GM18907 (cell line): ENCODE measurements at regions not wholly inside any gene's neighbourhood (a gene's known extent, or its start where the extent isn't known, plus 50 kb on each side); places are given as distances from the start of the nearest gene placed in this dataset.
"Not testable (repeated sequence)": the region's sequence is repeated elsewhere in the genome, so short reads cannot be mapped to it uniquely, and the experiment has no call there.

Source experiments
- ATAC-seq: cut with Tn5 transposase; IDR thresholded peaks from one replicate; pipeline ENCODE4 v1.9.1; 2021; ENCODE audit warnings: mild to moderate bottlenecking, moderate library complexity; ENCODE audit not compliant: unreplicated experiment

DNA sequence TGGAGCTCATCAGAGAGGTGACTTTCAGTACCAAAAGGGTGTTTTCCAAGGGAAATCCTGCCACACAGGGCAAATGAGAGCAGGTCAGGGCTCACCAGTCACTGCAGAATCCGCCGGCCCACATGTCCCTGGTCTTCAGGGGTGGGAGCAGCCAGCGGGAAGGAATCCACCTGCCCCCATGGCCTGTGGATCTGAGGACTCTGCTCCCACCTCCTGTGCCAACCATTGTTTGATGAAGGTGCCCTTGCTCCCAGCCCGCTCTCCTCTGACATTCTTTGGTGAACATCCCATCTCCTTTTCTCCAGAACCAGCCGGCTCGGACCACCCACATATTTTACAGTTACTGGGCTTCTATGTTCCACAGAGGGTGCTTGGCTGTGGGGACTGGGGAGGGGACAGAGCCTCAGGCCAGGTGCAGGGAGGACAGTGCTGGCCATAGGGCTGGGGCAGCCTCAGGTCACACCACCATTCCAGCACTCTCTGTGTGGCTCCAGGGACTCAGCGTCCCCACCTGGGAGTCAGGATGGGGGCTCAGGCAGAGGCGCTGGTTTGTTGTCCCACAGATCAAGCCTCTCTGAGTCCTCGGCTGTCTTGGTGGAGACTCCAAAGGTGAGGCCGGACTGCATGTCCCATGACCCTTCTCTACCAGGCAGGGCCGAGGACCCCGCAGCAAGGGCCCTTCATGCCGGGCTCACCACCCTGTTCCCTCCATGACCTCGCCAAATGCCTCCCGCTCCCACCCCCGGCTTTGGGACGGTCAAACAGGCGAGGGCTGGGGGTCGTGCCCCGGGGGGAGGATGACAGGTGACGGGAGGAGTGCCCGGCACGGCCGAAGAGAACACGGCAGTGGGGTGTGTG is 183.2 kb upstream of the ZNF469 start:
- ATAC-seq, result not testable (repeated sequence)

DNA sequence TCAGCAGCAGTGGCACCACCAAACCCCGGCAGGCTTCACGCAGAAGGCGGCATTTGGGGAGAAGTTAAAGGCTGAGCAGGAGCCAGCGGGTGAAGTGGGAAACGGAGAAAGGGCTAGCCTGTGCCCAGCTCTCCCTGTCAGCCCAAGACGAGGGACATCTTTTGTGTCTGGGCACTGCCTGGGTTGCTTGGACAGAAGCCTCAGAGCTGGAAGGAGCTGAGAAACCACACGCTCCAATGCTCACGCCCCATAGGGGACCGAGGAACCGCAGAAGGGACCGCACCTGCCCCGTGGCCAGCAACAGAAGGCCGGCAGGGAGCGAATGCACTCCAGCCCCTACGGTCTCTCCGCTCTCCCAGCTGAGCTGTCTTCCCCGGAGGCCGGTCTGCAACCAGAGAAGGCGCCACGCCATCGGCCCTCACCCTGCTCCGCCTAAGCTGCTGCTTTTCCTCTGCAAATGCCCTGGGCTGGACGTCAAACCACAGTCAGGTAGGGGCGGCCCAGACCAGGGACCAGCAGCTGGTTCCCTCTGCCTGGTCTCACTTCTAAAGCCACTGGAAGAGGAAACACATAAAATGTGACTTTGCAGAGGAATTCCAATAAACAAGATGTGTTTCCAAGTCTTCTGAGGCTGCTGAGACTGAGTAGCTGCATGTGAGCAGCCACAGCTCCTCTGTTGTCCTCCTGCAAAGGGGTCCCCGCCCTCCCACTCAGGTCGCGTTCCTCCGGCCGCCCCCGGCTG is 182.4 kb upstream of the ZNF469 start:
- not testable (repeated sequence) for ATAC-seq

DNA sequence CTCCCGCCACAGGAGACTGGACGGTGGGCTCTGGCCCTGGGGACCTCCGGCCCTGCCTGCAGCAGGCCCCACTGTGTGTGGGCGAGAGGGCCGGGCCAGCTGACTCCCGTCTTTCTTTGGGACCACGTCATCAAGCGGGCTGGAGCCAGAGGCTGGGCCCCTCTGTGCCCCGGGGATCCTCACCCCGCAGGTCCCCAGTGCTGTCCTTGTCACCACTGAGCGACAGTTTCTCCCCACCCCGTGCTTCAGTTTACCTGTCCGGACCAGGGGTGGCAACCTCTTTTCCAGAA is 181.9 kb upstream of the ZNF469 start:
- ATAC-seq, result no peak

DNA sequence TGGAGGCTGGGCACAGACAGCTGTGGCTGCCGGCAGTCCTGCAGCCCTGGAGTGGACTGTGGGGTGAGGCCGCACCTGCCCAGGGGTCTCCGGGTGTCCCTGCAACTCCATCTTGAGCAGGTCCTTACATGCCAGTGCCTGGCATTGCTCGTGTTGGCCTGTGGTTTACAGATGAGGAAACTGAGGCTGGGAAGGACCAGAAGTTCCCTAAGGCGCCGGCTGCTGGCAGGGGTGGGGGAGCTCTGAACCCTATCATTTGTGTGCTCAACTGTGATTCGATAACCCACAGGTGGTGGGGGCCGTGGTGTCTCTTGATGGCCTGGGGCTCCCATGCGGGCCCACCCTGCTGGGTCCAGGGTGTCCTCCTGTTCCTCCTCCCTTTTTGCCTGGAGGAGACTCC is 181.1 kb upstream of the ZNF469 start:
- not testable (repeated sequence) for ATAC-seq

DNA sequence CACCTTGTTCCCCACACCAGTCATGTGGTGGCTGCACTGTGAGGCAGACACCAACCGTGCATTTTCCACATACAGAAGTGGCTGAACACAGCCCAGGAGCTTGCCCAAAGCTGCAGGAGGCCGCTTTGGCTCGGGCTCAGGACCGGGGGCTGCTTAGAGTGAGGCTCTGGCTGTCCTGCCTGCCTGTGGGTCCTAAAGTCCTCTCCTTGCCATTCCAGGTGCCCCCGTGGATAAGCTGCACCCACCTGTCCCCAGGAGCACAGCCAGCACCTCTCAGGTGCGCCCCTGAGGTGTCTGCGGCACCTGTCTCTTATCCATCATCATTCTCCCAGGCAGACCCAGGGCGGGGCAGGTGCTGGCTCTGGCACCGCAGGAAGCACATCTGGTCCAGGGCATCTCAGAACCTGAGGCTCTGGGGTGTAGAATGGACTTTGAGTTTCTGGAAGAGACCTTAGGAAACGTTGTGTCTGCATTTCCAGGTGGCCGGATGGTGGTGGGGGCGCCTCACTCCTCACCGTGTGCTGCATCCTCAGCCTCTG is 180.5 kb upstream of the ZNF469 start:
- ATAC-seq, result no peak

DNA sequence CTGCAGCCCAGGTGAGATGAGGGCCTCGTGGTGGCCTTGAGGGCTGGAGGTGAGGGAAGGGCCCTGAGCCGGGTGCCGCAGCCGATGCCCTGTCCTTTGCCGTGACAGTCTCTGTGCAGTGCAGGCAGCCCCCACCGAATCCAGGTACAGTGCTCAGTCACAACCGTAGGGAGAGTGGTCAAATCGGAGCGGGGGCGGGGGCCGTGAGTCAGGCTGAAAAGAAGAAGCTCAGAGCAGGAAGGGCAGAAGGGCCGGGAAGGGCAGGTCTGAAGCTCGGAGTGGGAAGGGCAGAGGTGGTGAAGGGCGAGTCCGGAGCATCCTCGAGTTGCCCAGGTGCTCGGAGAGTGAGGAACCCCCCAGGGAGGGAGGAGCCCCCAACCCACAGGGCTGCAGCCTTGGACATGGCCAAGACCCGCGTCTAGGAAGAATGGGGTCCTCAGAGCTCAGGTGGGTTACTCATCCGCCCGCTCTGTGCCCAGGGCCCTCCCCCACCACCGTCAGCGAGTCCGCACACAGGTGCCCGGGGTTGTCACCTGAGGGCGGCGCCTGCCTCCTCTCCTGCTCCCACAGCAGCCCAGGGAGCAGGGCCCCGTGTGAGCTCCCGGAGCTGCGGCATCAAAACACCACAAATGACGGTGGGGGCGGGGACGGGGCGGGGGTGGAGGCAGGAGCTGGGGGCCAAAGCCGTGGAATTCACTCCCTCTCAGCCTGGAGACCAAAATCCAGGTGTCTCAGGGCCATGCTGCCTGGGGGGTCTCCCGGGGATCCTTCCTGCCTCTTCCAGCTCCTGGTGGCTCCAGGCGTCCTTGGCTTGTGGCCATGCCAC is 179.7 kb upstream of the ZNF469 start:
- ATAC-seq, result not testable (repeated sequence)

DNA sequence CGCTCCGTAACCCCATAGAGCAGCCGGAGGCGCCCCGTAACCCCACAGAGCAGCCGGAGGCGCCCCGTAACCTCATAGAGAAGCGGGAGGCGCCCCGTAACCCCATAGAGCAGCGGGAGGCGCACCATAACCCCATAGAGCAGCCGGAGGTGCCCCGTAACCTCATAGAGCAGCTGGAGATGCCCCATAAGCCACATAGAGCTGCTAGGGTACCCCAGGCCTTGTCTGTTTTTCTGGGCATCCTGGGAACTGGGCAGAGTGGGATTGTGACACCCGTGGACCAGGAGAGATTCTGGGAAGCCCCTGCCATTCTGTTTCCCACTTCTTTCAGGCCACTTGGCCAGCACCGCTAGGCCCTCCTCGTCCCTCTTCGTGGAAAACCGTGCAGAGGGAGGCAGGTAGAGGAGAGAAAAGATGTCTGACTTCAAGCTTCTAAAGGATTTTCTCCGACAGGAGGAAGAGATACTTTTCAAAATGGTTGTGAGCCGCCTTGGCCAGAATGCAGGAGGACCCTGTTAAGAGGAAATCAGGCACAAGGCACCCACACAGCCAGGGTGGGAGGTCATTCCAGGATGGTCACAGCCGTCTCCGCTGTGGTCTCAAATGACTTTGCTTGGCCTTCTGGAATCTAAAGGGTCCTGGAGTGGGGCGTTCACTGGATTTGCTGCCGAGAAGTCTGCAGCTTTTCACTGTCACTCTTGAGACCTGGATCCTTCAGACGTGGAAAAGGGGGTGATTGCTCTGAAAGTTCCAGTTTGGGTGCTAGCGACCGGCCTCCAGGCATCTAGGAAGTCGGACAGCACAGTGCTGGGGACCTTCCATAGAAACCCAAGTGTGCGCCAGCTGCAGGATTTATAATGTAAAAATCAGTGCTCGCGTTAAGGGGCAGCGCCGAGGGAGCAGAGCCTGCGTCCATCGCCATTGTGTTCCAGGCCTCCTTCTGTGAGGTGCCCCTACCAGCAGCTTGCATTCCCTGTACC is 178.3 kb upstream of the ZNF469 start:
- ATAC-seq, result not testable (repeated sequence)

DNA sequence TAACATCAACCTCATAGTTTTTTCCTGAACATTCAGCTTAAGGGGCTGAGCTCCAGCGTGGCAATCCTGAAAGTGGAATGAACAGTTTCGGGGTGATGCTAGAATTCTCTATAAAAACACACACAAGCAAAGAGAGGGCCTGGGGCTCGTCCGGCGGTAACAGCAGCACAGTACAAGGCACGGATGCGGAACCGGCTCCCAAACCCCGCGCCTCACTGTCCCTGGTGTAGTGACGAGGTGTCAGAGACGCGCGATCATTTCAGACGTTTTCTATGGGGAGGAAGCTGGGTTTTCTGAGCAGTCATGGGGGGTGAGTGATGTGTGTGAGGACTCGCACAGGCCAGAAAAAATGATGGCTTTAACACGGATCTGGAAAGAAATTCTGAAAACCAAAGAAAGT is 177.3 kb upstream of the ZNF469 start:
- not testable (repeated sequence) for ATAC-seq

DNA sequence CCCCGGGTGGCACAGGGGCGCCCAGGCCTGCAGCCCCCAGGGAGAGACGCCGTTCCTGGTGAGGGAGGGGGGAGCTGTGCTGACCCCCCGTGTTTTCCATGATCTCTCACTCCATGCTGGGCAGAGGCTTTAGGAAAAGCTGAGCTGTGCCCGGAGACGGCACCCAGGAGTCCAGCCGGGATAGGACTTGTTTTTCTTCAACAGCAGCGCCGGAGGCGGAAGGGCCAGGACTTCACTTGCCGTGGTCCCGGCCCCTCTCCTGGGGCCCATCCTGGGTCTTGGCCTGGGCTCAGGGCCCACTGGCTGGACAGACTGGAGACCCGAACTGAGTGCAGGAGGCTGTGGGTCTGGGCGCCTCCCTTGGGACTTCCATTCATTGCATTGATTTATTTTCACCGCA is 176.8 kb upstream of the ZNF469 start:
- ATAC-seq, result not testable (repeated sequence)

DNA sequence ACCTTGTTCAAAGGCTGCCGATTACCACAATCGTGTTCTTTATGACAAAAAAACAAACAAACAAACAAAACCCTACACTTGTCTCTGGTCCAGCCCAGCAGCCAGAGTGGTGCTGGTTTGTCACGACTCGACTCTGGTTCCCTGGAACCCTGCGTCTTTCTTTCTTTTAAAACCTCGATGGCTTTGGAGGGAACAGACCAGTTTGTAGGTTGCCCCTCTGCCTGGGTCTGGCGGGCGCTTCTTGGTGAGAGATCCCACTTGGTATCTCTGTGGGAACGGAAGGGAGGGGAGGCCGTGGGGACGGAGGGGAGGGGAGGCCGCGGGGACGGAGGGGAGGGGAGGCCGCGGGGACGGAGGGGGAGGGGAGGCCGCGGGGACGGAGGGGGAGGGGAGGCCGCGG is 176.2 kb upstream of the ZNF469 start:
- not testable (repeated sequence) for ATAC-seq

DNA sequence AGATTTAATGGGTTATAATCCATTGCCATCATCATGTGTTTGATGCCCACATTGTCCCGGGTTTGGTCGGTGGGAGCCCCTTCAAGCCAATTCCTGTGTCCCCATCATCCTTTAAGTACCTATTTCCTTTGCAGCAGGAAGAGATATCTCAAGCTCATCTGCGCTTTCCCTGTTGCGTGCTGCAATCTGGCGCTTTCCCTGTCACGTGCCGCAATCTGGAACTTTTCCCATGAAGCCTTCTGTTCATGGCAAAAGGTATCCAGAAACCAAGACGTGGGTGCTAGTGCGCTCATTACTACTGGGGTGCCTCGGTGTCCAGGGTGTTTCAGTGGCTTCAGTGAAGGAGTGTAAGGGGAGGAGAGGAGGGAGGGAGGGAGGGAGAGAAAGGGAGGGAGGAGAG is 174.6 kb upstream of the ZNF469 start:
- ATAC-seq, result no peak

DNA sequence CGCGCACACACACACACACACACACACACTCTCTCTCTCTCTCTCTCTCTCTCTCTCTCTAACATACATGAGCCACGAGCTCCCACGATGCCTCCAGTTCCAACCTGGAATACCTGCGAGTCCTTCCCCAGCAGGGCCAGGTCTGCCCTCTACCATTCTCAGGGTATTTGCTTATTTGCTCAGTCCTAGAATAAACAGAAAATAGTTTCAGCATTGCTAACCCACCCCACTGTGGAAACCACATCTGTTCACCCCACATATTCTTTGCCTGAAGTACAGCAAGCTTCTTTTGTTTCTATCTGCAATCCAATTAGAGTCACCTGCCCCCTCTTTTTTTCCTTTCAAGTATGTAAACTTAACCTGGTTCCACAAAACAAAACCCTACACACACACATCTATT is 174.0 kb upstream of the ZNF469 start:
- not testable (repeated sequence) for ATAC-seq

DNA sequence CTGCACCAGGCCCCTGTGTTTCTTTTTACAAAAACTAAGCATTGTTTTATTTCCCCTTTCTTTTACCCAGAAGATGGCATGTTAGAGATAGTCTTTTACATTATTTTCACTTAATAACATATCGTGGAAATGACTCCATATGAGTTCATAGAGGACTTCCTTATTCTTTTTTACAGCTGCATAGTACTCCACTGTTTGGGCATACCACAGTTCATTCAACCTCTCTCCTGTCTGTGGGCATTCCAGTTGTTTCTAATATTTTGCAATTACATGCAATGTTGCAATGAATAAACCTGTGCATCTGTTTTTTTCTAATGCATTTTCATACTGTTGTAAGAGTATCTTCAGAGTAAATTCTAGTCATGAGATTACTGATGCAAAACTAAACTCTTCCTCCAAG is 173.2 kb upstream of the ZNF469 start:
- ATAC-seq, result not testable (repeated sequence)

DNA sequence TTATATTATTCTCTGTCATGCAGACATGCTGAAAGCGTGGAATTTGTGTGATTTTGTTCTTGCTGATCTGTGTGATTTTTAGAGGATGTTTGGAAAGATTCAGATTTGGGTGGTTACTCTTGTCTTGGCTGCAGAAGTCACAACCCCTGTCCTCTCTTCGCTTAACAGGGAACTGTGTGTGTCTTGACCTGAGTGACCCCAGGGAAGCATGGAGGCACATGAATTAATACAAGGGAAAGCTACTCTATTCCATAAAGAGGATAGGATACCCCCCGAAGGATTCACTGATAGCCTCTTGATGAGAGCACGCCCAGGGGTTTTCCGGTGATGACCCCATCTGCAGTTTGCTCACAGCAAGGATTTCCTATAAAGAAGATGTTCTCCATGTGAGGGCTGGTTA is 168.8 kb upstream of the ZNF469 start:
- not testable (repeated sequence) for ATAC-seq

DNA sequence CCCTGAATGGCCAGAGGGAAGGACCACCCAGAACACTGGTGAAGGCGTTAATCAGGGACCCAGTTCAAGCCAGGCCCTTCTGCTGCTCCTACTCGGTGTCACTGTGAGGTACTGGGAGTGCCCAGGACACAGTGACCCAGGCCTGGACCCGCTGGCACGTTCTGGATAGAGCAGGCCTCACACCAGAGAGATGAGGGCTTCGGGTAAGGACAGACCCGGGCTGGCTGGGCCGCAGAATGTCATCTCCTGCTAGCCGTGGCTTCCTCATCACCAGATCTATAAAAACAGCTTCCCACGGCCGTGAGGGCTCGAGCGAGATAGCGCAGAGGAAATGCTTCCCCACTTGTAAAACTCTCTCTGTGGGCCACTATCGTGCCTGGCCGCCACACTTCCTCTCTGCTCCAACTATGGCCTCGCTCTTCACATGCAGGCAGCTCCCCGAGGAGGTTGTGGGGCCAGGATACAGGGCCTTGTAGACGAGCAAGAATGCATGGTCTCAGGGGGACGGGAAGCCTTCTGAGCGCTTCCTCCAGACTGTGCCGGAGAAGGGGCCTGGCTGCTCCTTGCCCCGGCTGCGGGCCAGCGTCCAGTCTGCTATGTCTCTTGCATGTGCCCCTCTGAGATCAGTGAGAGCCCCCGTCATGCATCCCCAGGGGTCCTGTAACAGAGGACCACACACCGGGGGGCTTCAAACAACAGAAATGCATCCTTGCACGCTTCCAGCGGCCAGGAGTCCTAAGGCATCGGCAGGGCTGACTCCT is 161.6 kb upstream of the ZNF469 start:
- not testable (repeated sequence) for ATAC-seq

DNA sequence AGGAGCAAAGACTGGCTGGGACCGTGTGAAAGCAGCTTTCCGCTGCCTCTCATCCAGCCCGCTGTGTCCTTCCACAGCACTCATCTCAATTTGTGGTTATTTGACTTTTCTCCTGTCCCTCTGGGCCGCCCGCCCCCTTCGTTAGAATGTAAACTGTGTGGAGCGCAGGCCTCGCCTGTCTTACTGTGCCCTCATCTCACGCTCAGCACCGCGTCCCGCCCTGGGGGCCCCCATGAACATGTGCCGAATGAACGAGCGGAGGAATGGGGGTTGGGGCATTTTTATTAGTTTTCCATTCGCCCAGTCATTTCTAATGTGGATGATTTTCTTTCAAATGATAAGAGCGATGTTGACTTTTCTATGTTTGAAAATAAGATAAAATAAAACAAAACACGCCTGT is 159.1 kb upstream of the ZNF469 start:
- ATAC-seq, result not testable (repeated sequence)

DNA sequence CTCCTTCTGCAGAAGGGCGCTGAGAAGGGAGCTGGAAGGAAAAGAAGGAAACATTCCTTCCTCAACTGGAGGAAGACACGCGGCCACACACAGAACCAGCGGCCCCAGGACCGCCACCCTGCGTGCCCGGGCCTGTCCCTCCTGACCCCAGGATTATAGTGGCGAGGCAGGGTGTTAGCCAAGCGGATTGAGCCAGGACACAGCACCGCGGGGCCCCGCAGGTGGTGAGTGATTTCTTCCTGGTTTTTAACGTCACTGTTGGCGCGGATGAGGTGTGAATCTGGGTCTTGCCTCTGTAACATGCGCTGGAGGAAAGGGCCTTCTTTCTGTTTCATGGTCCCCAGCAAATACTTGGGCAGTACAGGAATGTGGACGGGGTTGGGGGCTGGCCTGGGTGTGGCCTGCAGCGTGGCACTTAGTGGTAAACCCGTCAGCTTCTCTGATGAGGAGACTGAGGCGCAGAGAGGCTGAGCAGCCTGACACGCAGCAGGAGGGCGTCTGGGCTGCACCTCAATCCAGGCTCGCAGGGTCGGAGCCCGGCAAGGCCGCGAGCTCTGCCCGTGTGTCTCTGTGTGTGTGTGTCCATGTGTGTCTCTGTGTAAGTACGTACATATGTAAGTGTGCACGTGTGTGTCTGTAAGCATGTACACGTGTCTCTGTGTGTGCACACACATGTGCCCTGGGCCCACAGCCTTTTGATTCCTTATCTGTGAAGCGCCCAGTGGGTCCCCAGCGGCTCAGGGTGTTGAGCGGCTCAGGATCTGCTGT is 158.4 kb upstream of the ZNF469 start:
- not testable (repeated sequence) for ATAC-seq

DNA sequence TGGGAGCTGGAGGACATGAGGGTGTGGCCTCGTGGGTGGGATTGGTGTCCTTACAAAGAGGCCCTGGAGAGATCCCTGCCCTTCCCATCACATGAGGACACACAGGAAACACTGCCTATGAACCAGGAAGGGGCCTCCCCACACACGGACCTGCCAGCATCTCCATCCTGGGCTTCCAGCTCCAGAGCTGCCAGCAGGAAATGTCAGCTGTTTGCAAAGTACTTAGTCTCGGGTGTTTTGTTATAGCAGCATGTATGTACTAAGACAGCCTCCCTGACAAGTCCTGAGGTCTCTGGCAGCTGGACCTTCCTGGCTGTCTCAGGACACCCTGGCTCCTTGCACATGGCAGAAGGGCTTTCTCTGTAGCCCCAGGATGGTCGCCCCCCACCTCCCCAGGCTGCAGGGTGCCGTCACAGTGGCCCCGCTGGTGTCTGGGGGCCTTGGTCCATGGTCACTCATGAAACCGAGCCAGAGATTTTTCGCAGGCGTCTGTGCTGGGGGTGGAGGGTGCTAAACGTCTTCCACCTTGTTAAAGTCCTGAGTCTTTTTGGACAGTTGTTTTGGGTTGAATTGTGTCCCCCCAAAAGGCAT is 157.0 kb upstream of the ZNF469 start:
- not testable (repeated sequence) for ATAC-seq
